Lower leg skin (tissue), 4 donors: ENCODE measurements at regions not wholly inside any gene's neighbourhood (a gene's known extent, or its start where the extent isn't known, plus 50 kb on each side); places are given as distances from the start of the nearest gene placed in this dataset.

Source experiments
- DNase-seq, 2 donors: peaks; one replicate each; pipeline ENCODE4 v3.0.0-alpha.2; 2019; ENCODE audit warnings: low spot score in 2 of 2
- H3K4me3 ChIP-seq: fragments of 200-600 bp; sonication (generic); 2 replicates; pipeline ENCODE4 v1.5.1; 2017; ENCODE audit warnings: mild to moderate bottlenecking, low read depth; ENCODE audit not compliant: poor library complexity, severe bottlenecking
- CTCF ChIP-seq, 3 donors: fragments of 450-650 bp; IDR thresholded peaks; one replicate each; pipeline ENCODE4 v1.5.1; 2016; ENCODE audit warnings: antibody characterized with exemption in 3 of 3, mild to moderate bottlenecking in 3 of 3, moderate library complexity in 2 of 3
- POLR2A ChIP-seq, 2 donors: fragments of 450-650 bp; IDR thresholded peaks; one replicate each; pipeline ENCODE4 v1.6.1; 2016 to 2017; ENCODE audit warnings: antibody characterized with exemption in 2 of 2, mild to moderate bottlenecking in 1 of 2, moderate library complexity in 1 of 2
- WGBS, 2 donors: methylation state at CpG; one replicate each; pipeline ENCODE4 v1.1.5; 2018; 5-methylcytosine and 5-hydroxymethylcytosine counted together
- intact Hi-C: fragments of 100-400 bp; cut with DNase I; formaldehyde crosslinking; loops from one replicate; pipeline ENCODE4 v1.15.0; 2023; ENCODE audit warnings: low total_unique reads

GRCh38 chr1:232538224-232538942, 91.5 kb downstream of the SIPA1L2 start:
- no peak for TF ChIP-seq CTCF (IDR thresholded peaks at IDR 0.05)
- no peak for TF ChIP-seq POLR2A (IDR thresholded peaks at IDR 0.05)
- H3K4me3 ChIP-seq, result no peak overlapping the region
- WGBS, 2 donors, result 81 to 82% methylated on average over 3 of the region's 3 CpGs
- intact Hi-C loops, result no loop called here
- DNase-seq, result no peak

GRCh38 chr1:232534552-232535517, 95.1 kb downstream of the SIPA1L2 start:
- H3K4me3 ChIP-seq, result no peak overlapping the region
- DNase-seq, result no peak
- no peak for TF ChIP-seq CTCF (IDR thresholded peaks at IDR 0.05)
- TF ChIP-seq POLR2A (IDR thresholded peaks at IDR 0.05), result no peak
- 88 to 91% methylated on average over 10 of the region's 10 CpGs for WGBS, 2 donors
- intact Hi-C loops, result no loop called here

GRCh38 chr1:232533328-232533727, 96.6 kb downstream of the SIPA1L2 start:
- 92 to 100% methylated on average over 1 of the region's 1 CpG for WGBS, 2 donors
- no peak for TF ChIP-seq POLR2A (IDR thresholded peaks at IDR 0.05)
- TF ChIP-seq CTCF (IDR thresholded peaks at IDR 0.05), result no peak
- H3K4me3 ChIP-seq, result no peak overlapping the region
- intact Hi-C loops, result no loop called here
- DNase-seq, result no peak

GRCh38 chr1:232532901-232533300, 97.0 kb downstream of the SIPA1L2 start:
- TF ChIP-seq CTCF (IDR thresholded peaks at IDR 0.05) (no peak), POLR2A (IDR thresholded peaks at IDR 0.05) (no peak)
- H3K4me3 ChIP-seq, result no peak overlapping the region
- DNase-seq, result no peak
- intact Hi-C loops, result no loop called here
- 85 to 92% methylated on average over 2 of the region's 2 CpGs for WGBS, 2 donors

GRCh38 chr1:232531291-232531690, 98.6 kb downstream of the SIPA1L2 start:
- TF ChIP-seq CTCF (IDR thresholded peaks at IDR 0.05) (no peak), POLR2A (IDR thresholded peaks at IDR 0.05) (no peak)
- no peak for DNase-seq
- WGBS, 2 donors, result 90 to 93% methylated on average over 3 of the region's 3 CpGs
- intact Hi-C loops, result no loop called here
- no peak overlapping the region for H3K4me3 ChIP-seq
